ENCODE measurements at regions not wholly inside any gene's neighbourhood (a gene's known extent, or its start where the extent isn't known, plus 50 kb on each side); places are given as distances from the start of the nearest gene placed in this dataset.

DNA sequence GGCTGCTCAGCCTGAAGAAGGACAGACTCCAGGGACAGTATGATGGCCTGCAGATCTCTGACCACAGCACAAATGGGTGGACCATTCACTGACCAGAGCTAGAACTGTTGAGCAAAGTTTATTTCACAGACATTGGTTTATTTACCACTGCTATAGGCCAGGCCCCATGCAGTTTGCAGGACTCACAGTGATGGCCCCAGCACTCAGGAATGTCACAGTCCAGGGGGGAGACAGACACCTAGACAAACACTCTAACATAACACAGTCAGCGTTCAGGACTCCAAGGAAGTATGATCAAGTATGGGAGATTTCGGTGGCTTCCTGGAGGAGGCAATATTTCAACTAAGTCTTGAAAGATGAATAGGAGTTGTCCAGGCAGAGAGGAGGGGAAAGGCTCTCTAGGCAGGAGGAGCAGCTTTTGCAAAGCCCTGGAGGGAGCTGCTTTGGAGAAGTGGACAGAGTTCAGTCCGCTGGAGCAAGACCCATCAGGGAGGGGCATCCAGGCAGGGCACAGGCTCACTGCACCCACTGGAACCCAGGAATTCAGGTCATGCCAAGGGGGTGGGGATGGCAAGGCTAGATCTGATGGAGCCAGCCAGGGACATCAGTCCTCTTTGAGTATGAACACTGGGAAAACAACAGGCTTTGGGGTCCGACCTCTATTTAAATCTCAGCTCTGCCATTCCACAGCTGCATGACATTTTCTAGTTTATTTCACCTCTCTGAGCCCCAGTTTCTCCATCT lies 454.3 kb downstream of the MATN1 start:
- DNase-seq (ENCODE audit: low spot score): no peak

DNA sequence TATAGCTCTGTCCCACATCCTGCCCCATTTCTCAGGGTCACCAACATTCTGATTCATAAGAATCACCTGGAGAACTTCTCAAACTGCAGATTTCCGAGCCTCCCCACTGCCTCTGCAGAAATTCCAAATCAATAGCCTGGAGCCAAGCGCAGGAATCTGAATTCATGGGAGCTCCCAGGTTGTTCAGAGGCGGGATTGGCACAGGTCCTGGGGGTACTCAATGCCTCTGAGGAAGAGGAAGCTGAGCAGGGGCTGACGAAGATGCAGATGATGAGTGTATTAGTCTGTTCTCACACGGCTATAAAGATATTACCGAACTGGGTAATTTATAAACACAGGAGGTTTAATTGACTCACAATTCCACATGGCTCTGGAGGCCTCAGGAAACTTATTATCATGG lies 455.5 kb downstream of the MATN1 start:
- DNase-seq (ENCODE audit: low spot score): no peak

DNA sequence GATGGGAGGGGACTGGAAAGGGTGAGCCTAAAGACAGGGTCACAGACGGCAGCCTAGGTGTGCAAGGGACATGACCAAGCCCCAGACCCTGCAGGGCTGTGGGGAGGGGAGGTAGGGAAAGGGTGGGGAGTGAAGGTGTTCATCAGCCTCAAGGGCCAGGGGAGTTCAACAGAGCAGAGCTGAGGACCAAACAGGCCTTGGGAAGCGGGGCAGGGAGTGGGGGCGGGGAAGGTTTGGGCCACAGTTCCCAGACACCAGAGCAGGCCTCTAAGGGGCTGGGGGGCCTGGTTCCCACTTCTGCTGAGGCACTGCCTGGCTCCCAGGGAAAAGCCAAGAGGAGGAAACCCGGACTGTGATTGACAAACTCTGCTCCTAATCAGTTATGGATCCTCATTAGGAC lies 456.3 kb downstream of the MATN1 start:
- DNase-seq (ENCODE audit: low spot score): no peak

DNA sequence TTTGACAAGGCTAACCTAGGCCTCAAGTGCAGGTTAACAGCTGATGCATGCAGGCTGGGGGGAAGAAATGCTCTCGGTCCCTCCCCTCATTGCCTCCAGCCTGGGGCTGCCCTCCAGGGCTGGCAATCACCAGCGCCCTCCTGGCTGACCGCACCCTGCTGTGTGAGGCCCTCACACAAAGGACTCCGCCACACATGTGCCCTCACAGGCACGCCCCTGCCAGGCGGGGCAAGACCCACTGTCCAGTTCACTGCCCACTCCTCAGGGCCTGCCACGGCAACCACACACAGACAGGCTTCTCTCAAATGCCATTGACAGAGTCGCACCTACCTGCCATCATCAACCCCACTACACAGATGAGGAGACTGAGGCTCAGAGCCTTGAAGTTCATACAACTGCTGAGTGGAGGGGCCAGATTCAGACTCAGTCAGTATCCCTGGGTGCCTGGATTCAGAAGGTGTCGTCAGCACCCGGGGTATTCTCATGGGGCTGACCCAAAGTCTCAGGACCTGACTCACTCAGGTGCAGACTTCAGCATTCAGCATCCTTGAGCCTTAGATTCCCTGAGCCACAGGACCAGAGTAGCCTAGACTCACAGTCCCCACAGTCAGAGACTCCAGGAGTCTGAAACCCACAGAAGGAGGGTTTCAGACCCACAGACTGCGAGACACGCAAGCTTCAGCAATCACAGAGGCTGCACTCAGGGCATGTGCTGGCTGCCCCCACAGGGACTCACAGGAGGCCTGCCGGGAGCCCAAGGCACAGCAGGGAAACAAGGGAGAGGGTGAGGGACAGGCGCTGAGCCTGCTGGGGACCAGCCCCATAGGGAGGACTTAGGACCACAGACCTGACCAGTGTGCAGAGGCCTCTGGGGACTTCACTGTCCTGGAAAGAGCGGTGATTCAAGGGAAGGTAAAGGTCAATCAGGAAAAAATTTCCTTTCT lies 458.0 kb downstream of the MATN1 start:
- DNase-seq (ENCODE audit: low spot score): no peak

DNA sequence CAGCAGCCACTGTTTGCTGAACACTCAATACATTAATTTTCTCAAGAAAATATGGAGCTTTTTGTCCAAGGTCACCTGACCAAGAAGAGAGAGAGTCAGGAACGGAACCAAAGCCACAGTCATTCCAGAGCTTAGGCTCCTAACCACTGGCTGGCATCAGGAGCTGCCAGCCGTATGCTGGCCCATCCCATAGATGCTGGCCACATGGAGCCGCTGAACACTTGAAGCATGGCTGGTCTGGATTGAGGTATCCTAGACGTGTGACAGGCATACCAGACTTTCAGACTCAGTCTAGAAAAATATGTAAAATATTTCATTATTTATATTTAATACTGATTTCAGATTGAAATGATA lies 458.7 kb downstream of the MATN1 start:
- no peak for DNase-seq (ENCODE audit: low spot score)

DNA sequence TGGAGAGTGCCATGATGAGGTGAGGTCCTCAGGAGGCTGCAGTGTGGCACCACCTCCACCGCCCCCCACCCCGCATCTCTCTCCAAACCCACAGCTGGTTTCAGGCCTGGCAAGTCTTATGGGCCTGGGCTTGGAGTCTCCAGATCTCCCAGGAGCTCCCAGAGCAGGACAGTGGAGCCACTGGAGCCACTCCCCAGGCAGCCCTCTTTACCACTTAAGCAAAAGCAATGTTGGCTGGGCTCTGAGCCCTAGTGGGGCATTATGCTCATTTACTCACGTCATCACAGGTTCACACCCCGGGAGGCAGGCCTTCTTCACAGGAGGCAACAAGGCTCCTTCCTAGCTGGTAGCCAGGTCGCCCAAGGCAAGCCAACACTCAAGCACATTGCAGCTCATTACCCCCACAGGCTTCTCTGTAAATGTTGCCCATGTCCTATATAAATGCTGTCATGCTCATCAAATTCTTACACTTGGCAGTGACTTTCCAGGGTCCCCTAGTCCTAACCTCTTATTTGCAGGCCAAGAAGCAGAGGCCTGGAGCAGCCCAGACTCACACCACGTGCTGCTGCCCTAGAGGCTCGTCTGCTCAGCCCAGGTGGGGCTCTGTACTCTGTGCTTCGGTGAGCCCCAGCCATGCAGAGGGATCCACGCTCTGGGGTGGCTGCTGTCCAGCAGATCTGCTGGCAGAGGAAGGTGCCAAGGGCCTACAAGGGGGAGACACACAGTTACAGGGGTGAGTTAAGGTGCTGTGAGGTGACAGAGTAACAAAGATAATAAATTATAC lies 459.3 kb downstream of the MATN1 start:
- DNase-seq (ENCODE audit: low spot score): no peak

DNA sequence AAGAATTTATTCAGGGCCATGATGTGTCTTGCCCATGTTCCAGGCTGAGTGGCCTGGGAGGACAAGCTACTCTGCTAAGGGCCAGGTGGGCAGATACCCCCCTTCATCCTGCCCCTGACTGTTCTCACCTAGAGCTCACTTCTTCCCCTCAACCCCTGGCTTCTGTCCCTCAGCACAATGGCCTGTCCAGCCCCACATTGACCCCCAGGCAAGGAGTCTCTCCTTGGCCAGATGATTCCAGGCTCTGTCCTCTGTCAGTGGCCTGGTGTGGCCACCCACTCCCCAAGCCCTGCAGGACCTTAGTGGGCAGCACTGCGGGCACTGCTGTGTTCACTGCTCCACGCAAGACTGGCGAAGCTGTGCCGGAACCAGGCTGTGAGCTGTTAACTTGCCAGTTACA lies 460.0 kb downstream of the MATN1 start:
- no peak for DNase-seq (ENCODE audit: low spot score)

DNA sequence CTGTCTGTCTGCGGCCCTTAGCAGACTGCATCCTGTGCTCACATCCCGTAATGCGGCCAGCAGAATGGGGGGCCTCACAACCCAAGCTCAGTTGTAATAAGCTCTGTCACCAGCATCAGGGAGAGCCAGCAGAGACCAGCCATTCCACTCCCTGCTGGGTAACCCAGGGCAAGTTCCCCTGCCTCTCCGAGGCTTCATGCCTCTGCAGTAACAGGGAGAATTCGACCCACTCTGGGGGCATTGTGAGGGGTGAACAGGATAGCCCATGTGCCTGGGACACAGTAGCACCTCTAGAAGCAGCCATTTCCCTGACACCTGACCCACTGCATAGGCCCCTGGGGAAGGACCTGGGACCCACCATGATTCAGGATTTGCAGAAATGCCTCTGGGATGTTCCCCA lies 461.2 kb downstream of the MATN1 start:
- no peak for DNase-seq (ENCODE audit: low spot score)

DNA sequence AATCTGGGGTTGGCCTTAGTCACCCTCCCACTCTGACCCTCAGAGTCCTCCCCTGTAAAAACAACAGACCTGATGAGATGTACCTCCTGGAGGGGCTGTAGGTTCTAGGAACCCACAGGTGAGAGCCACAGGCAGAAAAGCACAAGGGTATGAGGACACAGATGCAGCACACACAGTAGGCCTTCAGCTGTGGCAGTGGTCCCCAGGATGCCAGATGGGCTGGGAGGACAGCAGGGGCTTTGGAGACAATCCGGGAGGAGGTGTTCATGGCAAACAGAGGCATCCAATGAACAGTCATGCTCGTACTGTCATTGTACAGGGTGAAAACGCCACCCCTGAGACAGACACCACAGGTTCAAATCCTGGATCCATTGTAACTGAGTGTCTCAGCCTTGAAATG lies 463.1 kb downstream of the MATN1 start:
- DNase-seq (ENCODE audit: low spot score): no peak

DNA sequence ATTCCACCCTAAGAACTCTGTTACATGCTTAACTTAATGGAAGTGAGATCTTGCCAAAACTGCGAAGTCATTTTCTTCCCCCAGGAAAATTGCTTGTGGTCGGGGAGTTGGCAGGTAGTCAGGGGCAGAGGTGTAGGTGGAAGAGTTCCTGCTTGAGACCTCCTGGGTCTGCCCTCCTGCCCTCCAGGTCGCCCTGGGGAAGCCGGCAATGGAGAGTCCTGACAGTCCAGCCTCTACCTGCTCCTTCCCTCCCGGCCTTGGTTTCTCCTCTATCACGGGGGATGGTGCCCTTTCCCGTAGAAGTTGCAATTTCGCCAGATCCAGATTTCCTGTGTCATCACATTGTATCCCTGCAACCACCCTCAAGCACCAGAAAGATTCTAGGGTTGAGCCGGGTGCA lies 463.8 kb downstream of the MATN1 start:
- no peak for DNase-seq (ENCODE audit: low spot score)

DNA sequence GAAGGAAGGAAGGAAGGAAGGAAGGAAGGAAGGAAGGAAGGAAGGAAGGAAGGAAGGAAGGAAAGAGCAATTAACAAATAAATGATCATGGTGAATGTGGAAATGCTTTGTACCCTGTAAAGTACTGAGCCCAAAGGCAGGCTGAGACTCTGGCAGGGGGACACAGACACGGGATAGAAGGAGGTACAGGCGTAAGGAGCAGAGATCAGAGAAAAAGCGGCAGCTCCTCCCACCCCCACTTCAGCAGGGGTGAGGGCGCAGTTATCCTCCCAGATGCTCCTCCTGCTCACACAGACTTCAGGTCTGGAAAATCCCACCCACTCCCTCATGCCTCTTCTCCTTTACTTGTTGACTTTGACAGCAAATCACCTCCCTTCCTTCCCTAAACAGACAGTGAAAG lies 464.5 kb downstream of the MATN1 start:
- DNase-seq (ENCODE audit: low spot score): no peak

DNA sequence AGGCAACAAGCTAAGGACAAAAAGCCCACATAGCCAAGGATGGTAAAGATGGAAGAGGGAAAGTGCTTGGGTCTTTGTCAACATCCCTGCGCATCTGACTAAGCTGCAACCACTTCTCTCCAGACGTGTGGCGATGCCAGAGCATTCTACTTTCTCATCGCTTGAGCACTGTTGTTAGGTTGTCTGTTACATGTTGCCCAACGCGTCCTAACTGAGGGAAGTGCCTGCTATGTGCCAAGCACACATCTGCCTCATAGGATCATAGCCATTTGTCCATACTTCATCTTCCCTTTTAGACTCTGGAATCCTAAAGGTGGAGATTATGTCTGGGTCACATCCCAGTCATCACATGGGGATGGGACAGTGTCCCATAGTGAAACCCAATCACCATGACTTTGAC lies 464.9 kb downstream of the MATN1 start:
- DNase-seq (ENCODE audit: low spot score): no peak

DNA sequence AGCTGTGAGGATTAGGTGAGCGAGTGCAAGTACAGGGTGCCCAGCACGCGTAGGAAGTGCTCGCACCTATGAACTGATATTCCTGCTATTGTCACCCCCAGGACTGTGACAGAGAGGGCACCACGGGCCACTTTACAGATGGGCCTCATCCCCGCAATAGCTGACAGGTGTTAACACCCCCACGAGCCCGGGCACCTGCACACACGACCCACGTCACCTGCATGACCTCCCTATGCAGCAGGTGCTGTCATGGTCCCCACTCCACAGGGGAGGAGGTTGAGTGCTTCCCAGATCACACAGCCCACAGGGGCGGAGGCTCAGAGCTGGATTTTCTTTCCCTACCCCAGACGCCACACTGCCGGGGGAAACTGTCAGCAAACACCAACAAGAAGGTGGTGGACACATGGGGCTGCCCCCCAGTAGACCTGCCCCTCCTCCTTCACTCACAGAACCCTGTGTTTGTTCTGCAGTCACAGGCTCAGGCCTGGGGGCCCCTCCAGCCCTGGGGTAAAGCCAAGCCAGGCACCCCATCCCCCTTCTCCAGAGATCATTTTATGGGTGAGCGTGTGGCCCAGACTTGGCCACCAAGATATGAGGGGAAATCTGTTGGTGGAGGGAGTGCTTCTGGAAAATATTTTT lies 465.5 kb downstream of the MATN1 start:
- DNase-seq (ENCODE audit: low spot score): no peak

DNA sequence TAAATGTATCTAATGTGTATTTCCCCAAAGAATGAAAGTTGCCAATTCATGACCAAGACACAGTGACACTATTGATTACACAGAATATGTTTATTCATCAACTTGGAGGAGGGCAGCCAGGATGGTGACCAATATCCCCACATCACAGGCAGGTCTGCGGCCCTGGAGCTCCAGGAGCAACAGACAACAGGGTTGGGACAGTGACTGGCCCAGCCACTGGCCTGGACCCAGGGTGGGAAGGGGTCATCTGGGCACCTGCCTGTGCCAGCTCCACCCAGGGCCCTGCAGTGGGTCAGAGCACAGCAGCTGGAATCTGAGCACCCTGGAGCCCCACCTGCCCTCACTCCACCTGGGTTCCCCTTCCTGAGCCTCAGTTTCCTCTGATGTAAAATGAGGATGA lies 466.1 kb downstream of the MATN1 start:
- DNase-seq (ENCODE audit: low spot score): no peak

DNA sequence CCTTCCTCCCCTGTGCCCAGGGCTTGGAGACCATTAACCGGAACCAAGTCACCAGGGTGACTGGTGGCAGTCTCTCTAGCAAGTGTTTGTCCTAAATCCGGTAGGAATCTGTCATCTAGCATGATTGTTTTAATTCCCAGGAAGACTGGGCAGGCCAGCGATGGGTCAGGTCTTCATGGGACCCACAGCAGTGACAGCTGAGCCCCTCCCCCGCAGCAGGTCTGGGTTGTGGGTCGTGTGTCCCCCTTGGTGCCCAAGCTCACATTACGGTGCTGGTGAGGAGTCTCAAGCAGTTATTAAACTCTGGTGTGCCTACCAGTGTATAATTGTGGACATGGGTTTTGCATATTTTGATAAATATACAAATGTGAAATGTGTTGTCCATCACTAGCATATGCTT lies 466.5 kb downstream of the MATN1 start:
- no peak for DNase-seq (ENCODE audit: low spot score)

DNA sequence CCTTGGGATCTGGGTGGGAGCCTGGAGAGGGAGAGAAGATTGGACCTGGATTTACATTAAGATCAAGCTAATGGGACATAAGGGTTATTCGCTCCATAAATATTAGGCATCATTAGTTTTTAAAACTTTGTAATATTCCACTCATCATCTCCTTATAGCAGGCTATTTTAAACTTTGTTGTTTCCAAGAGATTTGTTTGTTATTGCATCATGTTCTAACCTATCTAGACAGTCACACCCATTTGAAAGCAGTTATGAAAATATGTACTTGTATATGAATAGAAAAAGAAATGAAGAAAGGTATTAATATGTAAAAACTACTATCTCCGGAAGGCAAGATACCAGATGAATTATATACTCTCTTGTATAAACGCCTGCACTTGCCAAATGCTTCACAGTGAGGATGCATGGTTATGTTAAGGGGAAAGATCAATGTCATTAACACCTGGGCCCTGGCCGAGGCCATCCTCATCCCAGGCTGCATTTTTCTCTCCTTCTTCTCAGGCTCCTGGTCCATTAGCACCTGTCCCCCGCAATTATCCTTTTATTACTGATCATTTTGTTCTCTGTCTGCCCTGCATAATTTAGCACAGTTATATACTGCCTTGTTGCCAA lies 468.2 kb downstream of the MATN1 start:
- DNase-seq (ENCODE audit: low spot score): no peak

DNA sequence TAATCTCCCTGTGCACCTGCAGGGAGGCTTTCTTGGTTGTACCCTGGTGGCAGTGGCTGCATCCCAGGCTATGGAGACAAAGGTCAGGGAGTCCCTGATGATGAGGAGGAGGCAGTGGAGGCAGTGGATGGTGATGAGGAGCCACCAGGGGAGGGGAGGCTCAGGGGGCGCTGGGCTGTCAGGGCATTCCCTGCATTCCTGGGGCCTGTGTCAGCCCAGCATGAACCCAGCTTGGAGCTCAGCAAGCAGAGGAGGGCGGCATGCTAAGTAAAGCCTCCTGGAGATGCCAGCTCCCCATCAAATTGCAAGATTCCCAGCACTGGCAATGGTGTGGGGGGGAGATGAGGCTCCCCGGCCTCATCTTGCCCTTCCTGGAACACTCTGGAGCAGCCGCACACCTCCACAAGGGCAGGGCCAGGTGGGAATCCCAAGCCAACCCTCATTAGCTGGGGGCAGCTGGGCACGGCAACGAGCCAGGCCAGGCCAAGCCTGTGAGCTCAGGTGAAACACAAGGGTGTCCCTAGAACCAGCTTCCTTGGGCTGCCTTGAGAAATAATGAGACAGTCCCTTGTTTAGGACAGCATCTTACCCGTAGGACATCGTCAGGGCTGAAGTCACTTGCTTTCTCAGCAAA lies 469.5 kb downstream of the MATN1 start:
- DNase-seq (ENCODE audit: low spot score): no peak

DNA sequence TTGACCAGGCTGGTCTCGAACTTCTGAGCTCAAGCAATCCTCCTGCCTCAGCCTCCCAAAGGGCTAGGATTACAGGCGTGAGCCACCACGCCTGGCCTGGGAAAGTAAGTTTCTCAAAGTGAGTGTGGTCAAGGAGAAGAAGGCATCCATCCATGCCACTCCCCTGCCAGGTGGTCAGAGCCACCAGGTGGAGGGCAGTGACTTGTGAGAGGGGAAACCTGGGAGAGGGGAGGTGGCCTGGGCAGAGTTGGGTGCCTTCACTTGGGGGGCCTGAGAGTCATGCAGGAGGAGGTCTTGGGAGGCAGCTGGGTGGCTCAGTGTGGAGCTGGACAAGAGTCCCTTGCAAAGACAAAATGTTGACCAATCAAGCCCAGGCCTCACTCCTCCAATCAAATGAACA lies 470.0 kb downstream of the MATN1 start:
- no peak for DNase-seq (ENCODE audit: low spot score)

DNA sequence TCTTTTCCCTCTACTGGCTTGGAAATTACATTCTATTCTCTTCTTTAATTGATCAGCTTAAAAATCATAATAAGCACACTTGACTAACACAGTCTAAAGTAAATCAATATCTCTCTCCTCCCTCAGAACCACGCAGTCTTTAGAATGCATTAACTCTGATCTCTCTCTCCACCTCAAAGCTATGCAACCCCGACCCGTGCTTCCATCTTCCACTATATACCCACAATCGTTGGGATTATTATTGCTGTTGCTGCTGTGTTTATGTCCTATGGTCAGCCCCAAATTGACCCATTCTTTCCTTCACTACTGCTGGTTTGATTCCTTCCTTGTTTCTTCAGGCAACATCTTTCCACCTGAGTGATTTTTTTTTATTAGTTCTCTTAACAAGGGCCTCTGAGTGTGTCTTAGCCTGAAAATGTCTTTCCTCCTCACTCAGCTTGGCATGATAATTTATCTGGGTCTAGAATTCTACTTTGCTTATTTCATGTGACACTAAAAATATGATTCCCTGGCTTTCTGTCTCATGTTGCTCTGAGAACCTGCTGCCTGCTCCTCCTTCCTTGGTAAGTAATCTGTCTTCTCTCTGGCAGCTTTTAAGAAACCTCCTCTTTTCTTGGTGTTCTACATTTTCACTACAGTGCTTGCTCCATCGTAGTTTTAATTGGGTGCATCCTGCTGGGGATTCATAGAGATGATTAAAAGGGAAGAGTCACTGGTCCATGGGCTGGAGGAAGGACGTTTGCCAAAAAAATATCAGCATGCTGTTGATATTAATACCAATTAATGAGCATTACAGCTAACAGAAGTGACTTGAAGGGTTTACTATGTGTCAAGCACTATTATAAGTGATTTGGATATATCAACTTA lies 472.2 kb downstream of the MATN1 start:
- DNase-seq (ENCODE audit: low spot score): no peak

DNA sequence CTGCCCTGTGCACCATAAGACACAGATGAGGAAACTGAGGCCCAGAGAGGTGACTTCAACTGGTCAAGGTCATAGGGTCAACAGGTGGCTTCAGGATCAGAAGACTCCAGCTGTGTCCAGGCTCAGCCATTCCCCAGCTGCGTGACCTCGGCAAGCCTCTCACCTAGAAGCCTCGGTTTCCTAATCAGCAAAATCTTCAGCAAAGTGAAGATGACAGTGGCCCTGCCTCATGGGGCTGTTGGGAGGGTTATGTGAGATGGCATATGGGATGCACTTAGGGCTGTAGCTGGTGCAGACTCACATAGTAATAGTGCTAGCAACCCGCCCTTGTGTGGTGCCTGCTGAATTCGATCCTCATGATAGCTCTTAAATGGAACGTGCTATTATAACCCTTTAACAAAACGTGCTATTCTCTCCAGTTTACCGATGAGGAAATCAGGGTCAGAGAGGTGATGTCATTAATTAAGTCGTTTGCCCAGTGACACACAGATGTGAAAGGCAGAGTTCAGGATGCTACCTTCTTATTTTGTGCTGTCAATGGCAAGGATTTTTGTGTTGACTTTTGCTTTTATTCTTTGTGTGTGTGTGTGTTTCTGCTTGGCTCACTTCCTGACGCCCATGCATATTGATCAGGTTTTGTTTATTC lies 472.9 kb downstream of the MATN1 start:
- no peak for DNase-seq (ENCODE audit: low spot score)

Data from activated CD4-positive, alpha-beta T cell treated with anti-CD3 and anti-CD28 coated beads, Interleukin-2, Interleukin-4, amounts not matched to agents 100 ng/mL and 50 ng/mL, durations not matched to agents 16 hours and 8 hours (primary cell).